ENCODE measurements at regions not wholly inside any gene's neighbourhood (a gene's known extent, or its start where the extent isn't known, plus 50 kb on each side); places are given as distances from the start of the nearest gene placed in this dataset.

DNA sequence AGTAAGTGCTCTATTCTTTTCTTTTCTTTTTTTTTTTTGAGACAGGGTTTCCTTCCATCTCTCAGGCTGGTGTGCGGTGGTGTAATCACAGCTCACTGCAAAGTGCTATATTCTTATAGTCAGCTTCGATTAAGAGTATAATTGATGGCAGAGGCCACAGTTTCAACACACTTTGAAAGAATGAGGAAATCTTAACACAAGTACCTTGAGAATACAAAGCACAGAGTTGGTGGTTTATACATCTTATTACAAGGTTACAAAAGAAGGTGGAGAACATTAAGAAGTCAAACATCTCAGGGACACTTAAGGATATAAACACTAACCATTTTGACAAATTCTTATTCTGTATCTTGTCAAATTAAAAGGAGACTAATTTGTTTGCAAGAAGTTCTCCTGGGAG lies 180.5 kb downstream of the SOD2 start:
- in situ Hi-C loops (cut with MboI; ENCODE audit: low pct_unique_long_range_greater_than_20kb, low sequenced_read_pairs, unreplicated experiment) = no loop called here
- no peak for DNase-seq (ENCODE audit: low spot score)
- TF ChIP-seq, protein P1, sequence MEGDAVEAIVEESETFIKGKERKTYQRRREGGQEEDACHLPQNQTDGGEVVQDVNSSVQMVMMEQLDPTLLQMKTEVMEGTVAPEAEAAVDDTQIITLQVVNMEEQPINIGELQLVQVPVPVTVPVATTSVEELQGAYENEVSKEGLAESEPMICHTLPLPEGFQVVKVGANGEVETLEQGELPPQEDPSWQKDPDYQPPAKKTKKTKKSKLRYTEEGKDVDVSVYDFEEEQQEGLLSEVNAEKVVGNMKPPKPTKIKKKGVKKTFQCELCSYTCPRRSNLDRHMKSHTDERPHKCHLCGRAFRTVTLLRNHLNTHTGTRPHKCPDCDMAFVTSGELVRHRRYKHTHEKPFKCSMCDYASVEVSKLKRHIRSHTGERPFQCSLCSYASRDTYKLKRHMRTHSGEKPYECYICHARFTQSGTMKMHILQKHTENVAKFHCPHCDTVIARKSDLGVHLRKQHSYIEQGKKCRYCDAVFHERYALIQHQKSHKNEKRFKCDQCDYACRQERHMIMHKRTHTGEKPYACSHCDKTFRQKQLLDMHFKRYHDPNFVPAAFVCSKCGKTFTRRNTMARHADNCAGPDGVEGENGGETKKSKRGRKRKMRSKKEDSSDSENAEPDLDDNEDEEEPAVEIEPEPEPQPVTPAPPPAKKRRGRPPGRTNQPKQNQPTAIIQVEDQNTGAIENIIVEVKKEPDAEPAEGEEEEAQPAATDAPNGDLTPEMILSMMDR (IDR thresholded peaks at IDR 0.05; ENCODE audit: extremely low read depth, insufficient read depth, missing control alignments) = no peak

DNA sequence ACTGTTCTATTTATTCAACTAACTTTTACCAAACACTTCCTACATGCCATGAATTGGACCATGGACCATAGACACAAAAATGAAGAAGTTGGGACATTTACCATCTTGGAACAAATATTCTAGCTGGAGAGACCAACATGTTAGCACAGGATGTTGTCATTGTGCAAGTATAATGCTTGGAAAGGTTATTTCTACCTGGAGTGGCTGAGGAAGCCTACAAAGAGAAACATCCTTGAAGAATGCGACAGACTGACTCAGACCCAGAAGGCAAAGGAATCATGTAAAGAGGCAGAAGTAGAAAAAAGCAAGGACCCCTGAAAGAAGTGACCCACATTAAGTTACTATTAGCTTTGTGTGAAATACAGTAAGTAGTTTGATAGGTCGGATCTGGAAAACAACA lies 180.9 kb downstream of the SOD2 start:
- in situ Hi-C loops (cut with MboI; ENCODE audit: low pct_unique_long_range_greater_than_20kb, low sequenced_read_pairs, unreplicated experiment) = no loop called here
- no peak for DNase-seq (ENCODE audit: low spot score)
- TF ChIP-seq, protein P1 (IDR thresholded peaks at IDR 0.05; ENCODE audit: extremely low read depth, insufficient read depth, missing control alignments) = no peak

DNA sequence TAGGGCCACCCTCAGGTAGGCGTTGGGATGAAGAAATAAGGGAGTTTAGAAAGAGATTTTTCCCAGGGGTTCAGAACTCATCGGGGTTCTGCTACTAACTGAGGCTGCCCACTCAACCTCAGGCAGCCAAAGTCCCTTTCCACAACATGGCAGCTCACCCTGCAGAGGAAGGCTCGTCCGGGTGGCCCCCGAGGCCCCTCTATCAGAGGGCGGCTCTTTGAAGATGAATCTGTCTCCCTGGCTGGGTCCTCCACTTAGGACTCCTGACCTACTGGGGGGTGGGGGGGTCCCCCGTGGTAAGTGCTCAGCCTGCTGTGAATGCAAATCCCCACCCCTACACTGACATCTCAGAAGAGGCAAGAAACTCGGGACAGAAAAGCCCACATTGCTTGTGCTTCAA lies 182.9 kb downstream of the SOD2 start:
- no peak for DNase-seq (ENCODE audit: low spot score)
- TF ChIP-seq, protein P1 (IDR thresholded peaks at IDR 0.05; ENCODE audit: extremely low read depth, insufficient read depth, missing control alignments) = no peak
- in situ Hi-C loops (cut with MboI; ENCODE audit: low pct_unique_long_range_greater_than_20kb, low sequenced_read_pairs, unreplicated experiment) = no loop called here

DNA sequence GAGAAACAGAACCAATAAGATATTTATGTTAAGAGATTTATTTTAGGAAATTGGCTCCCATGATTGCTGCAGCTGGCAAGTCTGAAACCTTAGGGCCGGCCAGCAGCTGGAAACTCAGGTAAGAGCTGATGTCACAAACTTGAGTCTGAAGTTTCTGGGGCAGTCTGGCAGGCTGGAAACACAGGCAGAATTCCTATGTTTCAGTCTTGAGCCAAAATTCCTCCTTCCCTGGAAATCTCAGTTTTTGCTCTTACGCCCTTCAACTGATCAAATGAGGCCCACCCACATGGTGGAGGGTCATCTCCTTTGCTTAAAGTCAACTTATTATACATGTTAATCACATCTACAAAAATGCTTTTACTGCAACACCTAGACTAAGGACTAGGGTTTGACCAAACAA lies 184.1 kb downstream of the SOD2 start:
- no peak for DNase-seq (ENCODE audit: low spot score)
- TF ChIP-seq, protein P1 (IDR thresholded peaks at IDR 0.05; ENCODE audit: extremely low read depth, insufficient read depth, missing control alignments) = no peak
- in situ Hi-C loops (cut with MboI; ENCODE audit: low pct_unique_long_range_greater_than_20kb, low sequenced_read_pairs, unreplicated experiment) = no loop called here

DNA sequence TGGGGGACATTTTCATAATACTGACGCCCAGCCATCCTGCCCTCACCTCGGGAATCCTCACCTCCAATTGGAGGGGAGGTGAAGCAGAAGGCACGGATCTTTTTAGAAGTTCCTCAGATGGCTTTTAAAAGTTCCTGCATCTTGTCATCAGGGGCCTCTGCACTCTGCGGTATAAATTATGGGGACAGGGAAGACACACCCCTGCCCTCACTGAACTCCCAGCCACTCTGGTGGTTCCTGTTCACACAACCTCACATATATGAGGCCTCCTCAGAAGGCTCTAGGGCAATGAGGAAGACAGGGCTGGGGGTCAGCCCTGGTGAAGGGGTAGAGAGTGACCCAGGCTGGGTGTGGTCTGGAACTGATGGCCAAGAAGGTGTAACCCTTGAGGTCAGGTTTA lies 187.0 kb downstream of the SOD2 start:
- in situ Hi-C loops (cut with MboI; ENCODE audit: low pct_unique_long_range_greater_than_20kb, low sequenced_read_pairs, unreplicated experiment) = no loop called here
- DNase-seq (ENCODE audit: low spot score) = no peak

DNA sequence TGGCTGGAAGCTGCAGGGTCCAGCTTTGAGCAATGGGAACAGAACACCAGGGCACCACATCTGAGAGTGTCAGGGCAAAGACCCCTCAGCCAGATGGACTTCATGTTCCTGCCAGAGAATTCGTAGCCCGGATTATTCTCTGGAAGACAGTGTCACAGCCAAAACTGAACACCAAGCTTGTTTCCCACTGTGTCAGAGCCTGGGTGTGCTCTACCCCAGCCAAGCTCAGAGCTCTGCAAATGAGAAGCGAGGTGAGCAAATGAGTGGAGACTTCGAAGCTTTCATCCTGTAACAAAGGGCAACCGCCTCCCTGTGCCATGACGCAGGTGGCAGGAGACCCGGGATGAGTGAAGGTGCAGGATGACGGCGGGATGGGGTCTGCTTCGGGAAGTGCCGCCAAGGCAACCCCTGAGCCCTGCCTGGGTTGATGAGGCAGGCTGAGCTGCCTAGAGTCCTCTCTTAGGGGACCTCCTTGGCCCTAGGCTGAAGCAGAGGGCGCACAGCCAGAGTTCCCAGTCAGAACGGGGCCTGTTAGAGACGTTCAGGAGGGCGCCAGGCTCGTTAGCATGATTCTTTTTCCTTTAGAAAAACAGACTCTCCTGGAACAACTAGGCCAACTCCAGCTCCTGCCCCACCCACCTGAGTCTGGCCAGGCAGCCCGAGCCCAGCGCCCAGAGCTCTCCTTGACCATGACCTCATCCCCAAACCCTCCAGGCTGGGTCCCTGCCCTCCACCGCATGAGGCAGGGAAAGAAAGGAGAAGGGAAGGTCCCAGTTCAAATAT lies 187.7 kb downstream of the SOD2 start:
- DNase-seq (ENCODE audit: low spot score) = no peak
- in situ Hi-C loops (cut with MboI; ENCODE audit: low pct_unique_long_range_greater_than_20kb, low sequenced_read_pairs, unreplicated experiment) = no loop called here
- TF ChIP-seq, protein P1 (IDR thresholded peaks at IDR 0.05; ENCODE audit: extremely low read depth, insufficient read depth, missing control alignments) = no peak

More for the DNA sequence above, 187.0 kb downstream of the SOD2 start:
- TF ChIP-seq, protein P1 (IDR thresholded peaks at IDR 0.05; ENCODE audit: extremely low read depth, insufficient read depth, missing control alignments) = no peak

Measured in GM13977 (cell line).